Right ventricle myocardium superior (tissue), 1 donor: ENCODE measurements at regions not wholly inside any gene's neighbourhood (a gene's known extent, or its start where the extent isn't known, plus 50 kb on each side); places are given as distances from the start of the nearest gene placed in this dataset.

Experiments used
- ATAC-seq: fragments of 200-7000 bp; cut with Tn5 transposase; one replicate; pipeline ENCODE4 v1.9.1; 2020; ENCODE audit warnings: mild to moderate bottlenecking; ENCODE audit not compliant: poor library complexity
- DNase-seq: peaks from one replicate; pipeline ENCODE4 v3.0.0-alpha.2; 2020
- intact Hi-C: fragments of 100-400 bp; cut with DNase I; formaldehyde crosslinking; loops from one replicate; pipeline ENCODE4 v1.11.2; 2022
- donor health status: DM: no; HTN: yes; CAD: no; lungs with severe emphysema.

- intact Hi-C loops = no loop called here
- DNase-seq = no peak
Measured at GRCh38 chr10:28937959-28938358, 260.6 kb downstream of the BAMBI start.

GRCh38 chr10:28938745-28939144 lies 261.4 kb downstream of the BAMBI start:
- no peak for ATAC-seq
- DNase-seq = no peak
- intact Hi-C loops = no loop called here

More at GRCh38 chr10:28937959-28938358, 260.6 kb downstream of the BAMBI start:
- no peak for ATAC-seq

GRCh38 chr10:28939281-28940157 lies 262.2 kb downstream of the BAMBI start:
- intact Hi-C loops = no loop called here
- DNase-seq (peak; percentile 65), ATAC-seq (peak; percentile 94)

- DNase-seq (no peak), ATAC-seq (no peak)
- intact Hi-C loops = no loop called here
Measured at GRCh38 chr10:28940158-28940888, 263.0 kb downstream of the BAMBI start.

GRCh38 chr10:28942012-28942411 lies 264.7 kb downstream of the BAMBI start:
- ATAC-seq (no peak), DNase-seq (no peak)
- intact Hi-C loops = no loop called here

- intact Hi-C loops = no loop called here
- DNase-seq = no peak
- ATAC-seq = no peak
Measured at GRCh38 chr10:28945959-28946358, 268.6 kb downstream of the BAMBI start.

GRCh38 chr10:28946479-28946878 lies 269.2 kb downstream of the BAMBI start:
- ATAC-seq (no peak), DNase-seq (no peak)
- intact Hi-C loops = no loop called here

- intact Hi-C loops = no loop called here
- DNase-seq (no peak), ATAC-seq (peak; percentile 85)
Measured at GRCh38 chr10:28947171-28947570, 269.9 kb downstream of the BAMBI start.

- DNase-seq = no peak
- ATAC-seq = no peak
- intact Hi-C loops = no loop called here
Measured at GRCh38 chr10:28948046-28948445, 270.7 kb downstream of the BAMBI start.

- no peak for ATAC-seq
- no peak for DNase-seq
- intact Hi-C loops = no loop called here
Measured at GRCh38 chr10:28949005-28950004, 272.0 kb downstream of the BAMBI start.

GRCh38 chr10:28951484-28951883 lies 274.2 kb downstream of the BAMBI start:
- DNase-seq = no peak
- intact Hi-C loops = no loop called here
- no peak for ATAC-seq

- intact Hi-C loops = no loop called here
- DNase-seq = no peak
Measured at GRCh38 chr10:28952523-28952922, 275.2 kb downstream of the BAMBI start.

GRCh38 chr10:28954211-28954610 lies 276.9 kb downstream of the BAMBI start:
- intact Hi-C loops = no loop called here
- no peak for ATAC-seq
- no peak for DNase-seq

More at GRCh38 chr10:28952523-28952922, 275.2 kb downstream of the BAMBI start:
- ATAC-seq = no peak

GRCh38 chr10:28958468-28958867 lies 281.1 kb downstream of the BAMBI start:
- intact Hi-C loops = no loop called here
- ATAC-seq (no peak), DNase-seq (no peak)

- peak; percentile 80 for ATAC-seq
- intact Hi-C loops = no loop called here
- DNase-seq = no peak
Measured at GRCh38 chr10:28959850-28960501, 282.7 kb downstream of the BAMBI start.

- ATAC-seq = no peak
- DNase-seq = no peak
- intact Hi-C loops = no loop called here
Measured at GRCh38 chr10:28962768-28963167, 285.4 kb downstream of the BAMBI start.

- ATAC-seq (no peak), DNase-seq (no peak)
- intact Hi-C loops = no loop called here
Measured at GRCh38 chr10:28963539-28964221, 286.4 kb downstream of the BAMBI start.

- intact Hi-C loops = no loop called here
- DNase-seq = no peak
- no peak for ATAC-seq
Measured at GRCh38 chr10:28965937-28966336, 288.6 kb downstream of the BAMBI start.
